ENCODE measurements at regions not wholly inside any gene's neighbourhood (a gene's known extent, or its start where the extent isn't known, plus 50 kb on each side); places are given as distances from the start of the nearest gene placed in this dataset.

DNA sequence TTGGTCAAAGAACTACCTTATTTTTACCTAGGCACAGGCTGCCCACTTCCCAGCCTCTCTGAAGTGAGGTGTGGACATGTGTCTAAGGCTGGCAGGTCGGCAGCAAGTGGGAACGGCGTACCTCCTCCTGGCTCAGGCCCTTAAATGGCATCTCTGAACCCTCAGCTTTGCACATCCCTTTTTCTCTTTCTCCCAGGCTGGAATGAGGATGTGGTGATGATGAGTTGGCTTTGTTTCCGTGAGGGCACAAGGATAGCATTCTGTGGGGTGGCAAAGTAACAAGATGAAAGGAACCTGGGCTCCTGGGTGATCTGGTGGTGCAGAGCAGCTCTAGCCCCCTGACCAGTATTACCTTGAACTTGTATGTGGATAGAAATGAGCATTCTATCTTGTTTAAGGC, 196.8 kb downstream of the REEP3 start:
- no CpG with 5 or more reads among the region's 4 CpGs for WGBS (ENCODE audit: insufficient coverage)
- no peak overlapping the region for H3K4me3 ChIP-seq (ENCODE audit: low read length)
- no peaks in the 10 kb centered on the region for H3K36me3 ChIP-seq (ENCODE audit: control insufficient read depth, insufficient read depth, low read length)
- no peaks in the 10 kb centered on the region for H3K27me3 ChIP-seq (ENCODE audit: control insufficient read depth, insufficient read depth, low read length)
- H3K9me3 ChIP-seq (replicated peaks; ENCODE audit: control insufficient read depth, low read depth, low read length) = no peaks in the 10 kb centered on the region
- H3K27ac ChIP-seq (ENCODE audit: low read length) = no peak overlapping the region
- peaks cover 22% of the 10 kb centered on the region for H3K4me1 ChIP-seq (ENCODE audit: control insufficient read depth, insufficient read depth, low read length)
- peak; percentile 25 for DNase-seq

DNA sequence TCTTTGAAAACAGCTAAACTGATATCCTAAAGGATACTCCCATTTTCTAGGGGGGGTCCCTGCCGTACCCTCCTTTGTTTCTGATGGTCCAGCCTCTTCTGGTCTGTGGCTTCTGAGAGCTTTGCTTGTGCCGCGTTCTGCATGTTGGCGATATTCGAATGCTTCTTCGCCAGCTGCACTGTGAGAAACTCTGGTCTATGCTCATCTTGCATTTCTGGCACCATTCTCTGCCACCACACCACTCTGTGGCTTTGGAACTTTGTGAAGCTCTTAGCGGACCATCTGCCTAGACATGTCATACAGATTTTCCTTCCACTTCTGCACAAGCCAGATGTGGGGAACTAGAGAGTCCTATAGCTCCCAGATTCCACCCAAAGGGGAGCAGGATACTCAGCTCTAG, 197.2 kb downstream of the REEP3 start:
- peaks cover 18% of the 10 kb centered on the region for H3K4me1 ChIP-seq (ENCODE audit: control insufficient read depth, insufficient read depth, low read length)
- peak; percentile 78 for DNase-seq
- 88% methylated on average over 6 of the region's 7 CpGs for WGBS (ENCODE audit: insufficient coverage)

DNA sequence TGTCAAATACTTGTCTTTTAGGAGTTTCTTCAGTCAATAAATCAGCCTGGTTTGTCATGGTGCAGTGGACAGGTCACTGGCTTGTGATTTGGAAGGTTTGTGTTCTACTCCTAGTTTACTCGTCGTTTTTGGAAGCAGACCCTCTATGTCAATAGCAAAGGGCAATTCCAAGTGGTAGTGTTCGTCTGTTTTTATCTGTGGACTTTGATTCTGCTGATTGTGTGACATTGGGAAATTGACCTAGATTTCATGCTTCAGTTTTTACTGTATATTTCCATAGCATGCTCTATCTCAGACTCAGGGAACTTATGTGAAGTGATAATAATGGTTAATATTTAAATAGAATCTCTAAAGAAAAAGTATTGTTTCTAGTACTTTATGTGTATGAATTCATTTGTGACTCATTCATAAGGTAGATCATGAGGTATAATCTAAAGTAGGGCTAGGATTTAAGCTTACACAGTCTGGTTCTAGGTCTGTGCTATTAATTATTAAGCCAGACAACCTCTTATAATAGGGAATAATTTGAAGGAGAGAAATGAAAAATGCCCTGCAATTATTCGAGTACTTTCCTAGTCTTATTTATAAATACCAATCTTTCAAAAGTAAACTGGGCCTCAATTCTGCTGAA, 198.1 kb downstream of the REEP3 start:
- Histone ChIP-seq H3K27ac (ENCODE audit: low read length) (no peak overlapping the region), H3K36me3 (ENCODE audit: control insufficient read depth, insufficient read depth, low read length) (no peaks in the 10 kb centered on the region), H3K9me3 (replicated peaks; ENCODE audit: control insufficient read depth, low read depth, low read length) (no peaks in the 10 kb centered on the region), H3K27me3 (ENCODE audit: control insufficient read depth, insufficient read depth, low read length) (no peaks in the 10 kb centered on the region), H3K4me3 (ENCODE audit: low read length) (no peak overlapping the region), H3K4me1 (ENCODE audit: control insufficient read depth, insufficient read depth, low read length) (peaks cover 13% of the 10 kb centered on the region)
- WGBS (ENCODE audit: insufficient coverage) = 20% methylated on average over 2 of the region's 4 CpGs
- no peak for DNase-seq

More for the DNA sequence above, 197.2 kb downstream of the REEP3 start:
- Histone ChIP-seq H3K36me3 (ENCODE audit: control insufficient read depth, insufficient read depth, low read length) (no peaks in the 10 kb centered on the region), H3K9me3 (replicated peaks; ENCODE audit: control insufficient read depth, low read depth, low read length) (no peaks in the 10 kb centered on the region), H3K4me3 (ENCODE audit: low read length) (no peak overlapping the region), H3K27me3 (ENCODE audit: control insufficient read depth, insufficient read depth, low read length) (no peaks in the 10 kb centered on the region), H3K27ac (ENCODE audit: low read length) (no peak overlapping the region)

DNA sequence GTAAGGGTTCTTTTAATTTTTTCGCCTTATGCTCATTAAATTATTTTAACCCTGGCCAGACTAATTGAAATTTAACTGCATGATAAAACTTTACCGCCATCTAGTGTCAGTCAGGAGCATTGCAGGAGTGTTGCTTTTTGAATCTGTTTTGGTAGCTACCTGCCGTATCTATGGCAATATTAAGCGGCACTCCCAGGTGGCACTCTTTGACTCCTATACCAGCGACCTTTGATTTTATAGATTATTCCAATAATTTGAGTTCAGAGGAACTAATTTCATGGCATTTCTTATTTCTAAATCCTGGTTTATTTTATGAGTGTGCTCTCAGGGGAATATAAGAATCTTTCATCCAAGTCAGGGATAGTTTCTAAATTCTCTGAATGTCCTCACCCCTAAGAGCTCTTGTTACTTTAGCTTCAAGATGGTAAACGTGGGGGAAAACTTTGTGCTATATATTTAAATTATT, 198.9 kb downstream of the REEP3 start:
- H3K4me3 ChIP-seq (ENCODE audit: low read length) = no peak overlapping the region
- H3K27me3 ChIP-seq (ENCODE audit: control insufficient read depth, insufficient read depth, low read length) = no peaks in the 10 kb centered on the region
- H3K9me3 ChIP-seq (replicated peaks; ENCODE audit: control insufficient read depth, low read depth, low read length) = no peaks in the 10 kb centered on the region
- H3K27ac ChIP-seq (ENCODE audit: low read length) = no peak overlapping the region
- peaks cover 13% of the 10 kb centered on the region for H3K4me1 ChIP-seq (ENCODE audit: control insufficient read depth, insufficient read depth, low read length)
- DNase-seq = peak; percentile 66
- H3K36me3 ChIP-seq (ENCODE audit: control insufficient read depth, insufficient read depth, low read length) = no peaks in the 10 kb centered on the region
- WGBS (ENCODE audit: insufficient coverage) = no CpG with 5 or more reads among the region's 6 CpGs

DNA sequence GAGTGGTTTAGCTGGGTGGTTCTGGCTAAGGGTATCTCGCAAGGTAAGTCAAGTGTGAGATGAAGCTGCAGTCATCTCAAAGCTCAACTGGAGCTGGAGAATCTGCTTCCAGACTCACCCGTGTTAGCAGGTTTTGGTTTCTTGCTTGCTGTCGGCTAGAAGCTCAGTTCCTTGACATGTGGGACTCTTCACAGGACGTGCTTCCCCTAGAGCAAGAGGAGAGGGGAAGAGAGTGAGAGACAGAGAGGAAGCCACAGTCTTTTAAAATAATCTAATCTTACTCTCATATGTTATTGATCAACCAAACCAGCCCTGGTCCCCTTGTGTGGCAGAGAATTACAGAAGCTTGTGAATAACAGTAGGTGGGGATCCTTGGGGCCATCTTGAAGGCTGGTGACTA, 199.5 kb downstream of the REEP3 start:
- no peak for DNase-seq
- WGBS (ENCODE audit: insufficient coverage) = 43% methylated on average over 1 of the region's 4 CpGs
- Histone ChIP-seq H3K4me1 (ENCODE audit: control insufficient read depth, insufficient read depth, low read length) (peaks cover 13% of the 10 kb centered on the region), H3K36me3 (ENCODE audit: control insufficient read depth, insufficient read depth, low read length) (no peaks in the 10 kb centered on the region), H3K27me3 (ENCODE audit: control insufficient read depth, insufficient read depth, low read length) (no peaks in the 10 kb centered on the region), H3K4me3 (ENCODE audit: low read length) (no peak overlapping the region), H3K9me3 (replicated peaks; ENCODE audit: control insufficient read depth, low read depth, low read length) (no peaks in the 10 kb centered on the region), H3K27ac (ENCODE audit: low read length) (no peak overlapping the region)

DNA sequence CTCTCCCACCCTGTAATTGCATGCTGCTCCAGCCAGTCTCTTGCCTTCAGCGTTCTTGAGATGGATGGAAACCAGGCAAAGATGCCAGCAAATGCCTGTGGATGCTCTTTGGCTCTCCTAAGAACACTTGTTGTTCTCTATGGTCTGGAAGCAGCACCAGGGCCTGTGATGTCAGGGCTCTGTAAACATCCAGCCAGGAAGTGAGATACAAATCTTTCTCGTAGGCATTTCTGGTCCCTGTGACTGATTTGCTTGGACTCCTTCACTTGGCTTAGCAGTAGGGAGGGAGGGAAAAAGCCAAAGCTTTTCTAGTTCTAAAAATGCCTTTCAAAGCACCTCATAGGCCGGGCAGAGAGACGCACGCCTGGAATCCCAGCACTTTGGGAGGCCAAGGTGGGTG, 201.3 kb downstream of the REEP3 start:
- Histone ChIP-seq H3K4me1 (ENCODE audit: control insufficient read depth, insufficient read depth, low read length) (peaks cover 13% of the 10 kb centered on the region), H3K27ac (ENCODE audit: low read length) (no peak overlapping the region)
- 57% methylated on average over 4 of the region's 5 CpGs for WGBS (ENCODE audit: insufficient coverage)

DNA sequence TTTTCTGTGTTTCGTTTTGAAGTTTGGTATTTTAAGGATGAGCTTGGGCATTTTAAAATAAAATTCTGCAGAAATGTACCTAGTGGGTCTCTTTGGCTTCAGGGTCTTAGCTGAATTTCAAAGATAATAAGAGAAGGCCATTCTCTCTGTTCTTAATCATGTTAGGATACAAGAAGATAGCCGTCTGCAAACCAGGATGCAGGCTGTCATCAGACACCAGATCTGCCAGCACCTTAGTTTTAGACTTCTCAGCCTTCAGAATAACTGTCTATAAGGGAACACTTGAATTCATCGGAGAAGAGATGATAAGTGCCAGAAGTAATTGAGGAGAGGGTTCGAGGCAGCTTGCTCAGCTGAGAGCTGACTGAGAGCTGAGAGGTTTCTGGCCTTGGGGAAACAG, 202.1 kb downstream of the REEP3 start:
- Histone ChIP-seq H3K27me3 (ENCODE audit: control insufficient read depth, insufficient read depth, low read length) (no peaks in the 10 kb centered on the region), H3K36me3 (ENCODE audit: control insufficient read depth, insufficient read depth, low read length) (no peaks in the 10 kb centered on the region), H3K4me1 (ENCODE audit: control insufficient read depth, insufficient read depth, low read length) (peaks cover 7% of the 10 kb centered on the region), H3K9me3 (replicated peaks; ENCODE audit: control insufficient read depth, low read depth, low read length) (no peaks in the 10 kb centered on the region), H3K27ac (ENCODE audit: low read length) (no peak overlapping the region), H3K4me3 (ENCODE audit: low read length) (no peak overlapping the region)
- no peak for DNase-seq
- 42% methylated on average over 3 of the region's 4 CpGs for WGBS (ENCODE audit: insufficient coverage)

More for the DNA sequence above, 201.3 kb downstream of the REEP3 start:
- H3K27me3 ChIP-seq (ENCODE audit: control insufficient read depth, insufficient read depth, low read length) = no peaks in the 10 kb centered on the region
- peak; percentile 71 for DNase-seq
- H3K36me3 ChIP-seq (ENCODE audit: control insufficient read depth, insufficient read depth, low read length) = no peaks in the 10 kb centered on the region
- H3K4me3 ChIP-seq (ENCODE audit: low read length) = no peak overlapping the region
- H3K9me3 ChIP-seq (replicated peaks; ENCODE audit: control insufficient read depth, low read depth, low read length) = no peaks in the 10 kb centered on the region

DNA sequence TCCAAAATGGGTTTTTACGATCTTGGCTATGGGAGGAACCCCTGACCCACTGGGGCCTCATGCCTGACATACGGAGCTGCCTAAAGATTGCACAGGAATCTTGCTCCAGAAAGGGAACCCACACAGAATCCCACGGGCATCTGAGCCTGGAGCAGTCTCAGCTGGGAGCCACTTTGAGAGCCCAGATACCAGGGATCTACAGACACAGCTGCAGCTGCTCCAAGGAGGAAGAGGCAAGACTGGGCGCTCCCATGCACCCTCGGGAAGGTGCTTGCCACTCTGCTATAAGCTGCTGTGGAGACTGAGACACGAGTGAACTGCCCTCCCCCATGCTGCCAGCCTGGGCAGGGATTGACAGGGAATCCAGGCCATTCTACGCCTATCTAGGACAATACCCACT, 202.5 kb downstream of the REEP3 start:
- peaks cover 3% of the 10 kb centered on the region for H3K4me1 ChIP-seq (ENCODE audit: control insufficient read depth, insufficient read depth, low read length)
- WGBS (ENCODE audit: insufficient coverage) = 70% methylated on average over 7 of the region's 7 CpGs
- DNase-seq = no peak
- no peaks in the 10 kb centered on the region for H3K36me3 ChIP-seq (ENCODE audit: control insufficient read depth, insufficient read depth, low read length)
- no peak overlapping the region for H3K27ac ChIP-seq (ENCODE audit: low read length)
- no peaks in the 10 kb centered on the region for H3K9me3 ChIP-seq (replicated peaks; ENCODE audit: control insufficient read depth, low read depth, low read length)
- H3K27me3 ChIP-seq (ENCODE audit: control insufficient read depth, insufficient read depth, low read length) = no peaks in the 10 kb centered on the region
- H3K4me3 ChIP-seq (ENCODE audit: low read length) = no peak overlapping the region

DNA sequence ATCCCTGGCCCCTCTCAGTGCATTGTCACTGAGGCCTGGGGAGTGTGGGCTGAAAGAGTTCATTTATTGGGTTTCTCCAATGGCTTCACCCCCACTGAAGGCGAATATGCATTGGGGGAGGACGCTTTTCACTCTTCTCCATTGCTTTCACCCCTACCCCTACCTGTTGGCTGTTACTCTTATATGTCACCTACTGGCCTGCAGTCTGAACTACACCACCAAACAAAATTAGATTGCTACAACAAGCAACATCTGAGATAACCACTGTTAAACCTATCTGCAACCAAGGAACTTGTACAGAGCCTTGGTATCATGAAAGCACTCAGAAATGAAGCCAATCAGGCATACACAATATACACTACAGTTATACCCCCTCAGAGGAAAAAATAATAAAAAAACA, 203.7 kb downstream of the REEP3 start:
- no CpG with 5 or more reads among the region's 2 CpGs for WGBS (ENCODE audit: insufficient coverage)
- no peak for DNase-seq
- Histone ChIP-seq H3K4me1 (ENCODE audit: control insufficient read depth, insufficient read depth, low read length) (peaks cover 2% of the 10 kb centered on the region), H3K27ac (ENCODE audit: low read length) (no peak overlapping the region), H3K9me3 (replicated peaks; ENCODE audit: control insufficient read depth, low read depth, low read length) (no peaks in the 10 kb centered on the region), H3K4me3 (ENCODE audit: low read length) (no peak overlapping the region), H3K36me3 (ENCODE audit: control insufficient read depth, insufficient read depth, low read length) (no peaks in the 10 kb centered on the region), H3K27me3 (ENCODE audit: control insufficient read depth, insufficient read depth, low read length) (no peaks in the 10 kb centered on the region)

DNA sequence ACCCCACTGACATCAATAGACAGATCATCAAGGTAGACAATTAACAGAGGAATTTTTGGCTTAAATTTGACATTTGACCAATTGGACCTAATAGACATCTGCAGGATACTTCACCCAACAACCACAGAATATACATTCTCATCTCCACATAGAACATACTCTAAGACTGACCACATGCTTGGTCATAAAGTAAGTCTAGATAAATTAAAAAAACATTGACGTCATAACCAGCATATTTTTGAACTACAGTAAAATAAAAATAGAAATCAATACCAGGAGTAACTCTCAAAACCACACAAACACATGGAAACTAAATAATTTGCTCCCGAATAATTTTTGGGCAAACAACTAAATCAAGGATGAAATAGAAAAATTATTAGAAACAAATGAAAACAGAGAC, 205.7 kb downstream of the REEP3 start:
- H3K4me1 ChIP-seq (ENCODE audit: control insufficient read depth, insufficient read depth, low read length) = no peaks in the 10 kb centered on the region
- DNase-seq = no peak
- no CpG with 5 or more reads among the region's 2 CpGs for WGBS (ENCODE audit: insufficient coverage)
- H3K4me3 ChIP-seq (ENCODE audit: low read length) = no peak overlapping the region
- H3K27me3 ChIP-seq (ENCODE audit: control insufficient read depth, insufficient read depth, low read length) = no peaks in the 10 kb centered on the region
- H3K9me3 ChIP-seq (replicated peaks; ENCODE audit: control insufficient read depth, low read depth, low read length) = no peaks in the 10 kb centered on the region
- no peak overlapping the region for H3K27ac ChIP-seq (ENCODE audit: low read length)
- no peaks in the 10 kb centered on the region for H3K36me3 ChIP-seq (ENCODE audit: control insufficient read depth, insufficient read depth, low read length)

DNA sequence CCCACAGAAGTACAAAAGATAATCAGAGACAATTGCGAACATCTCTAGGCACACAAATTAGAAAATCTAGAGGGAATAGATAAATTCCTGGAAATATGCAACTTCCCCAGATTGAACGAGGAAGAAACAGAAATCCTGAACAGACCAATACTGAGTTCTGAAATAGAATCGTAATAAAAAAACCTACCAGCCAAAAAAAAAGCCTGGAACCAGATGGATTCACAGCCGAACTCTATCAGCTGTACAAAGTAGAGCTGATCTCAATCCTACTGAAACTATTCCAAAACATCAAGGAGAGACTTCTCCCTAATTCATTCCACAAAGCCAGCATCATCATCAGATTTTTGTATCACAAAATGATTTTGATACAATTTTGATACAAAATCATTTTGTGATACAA, 206.4 kb downstream of the REEP3 start:
- DNase-seq = peak; percentile 55
- no peak overlapping the region for H3K27ac ChIP-seq (ENCODE audit: low read length)
- no peak overlapping the region for H3K4me3 ChIP-seq (ENCODE audit: low read length)
- H3K27me3 ChIP-seq (ENCODE audit: control insufficient read depth, insufficient read depth, low read length) = no peaks in the 10 kb centered on the region
- no peaks in the 10 kb centered on the region for H3K36me3 ChIP-seq (ENCODE audit: control insufficient read depth, insufficient read depth, low read length)
- no CpG with 5 or more reads among the region's 4 CpGs for WGBS (ENCODE audit: insufficient coverage)
- no peaks in the 10 kb centered on the region for H3K4me1 ChIP-seq (ENCODE audit: control insufficient read depth, insufficient read depth, low read length)
- no peaks in the 10 kb centered on the region for H3K9me3 ChIP-seq (replicated peaks; ENCODE audit: control insufficient read depth, low read depth, low read length)
